A549 (cell line): ENCODE measurements at regions not wholly inside any gene's neighbourhood (a gene's known extent, or its start where the extent isn't known, plus 50 kb on each side); places are given as distances from the start of the nearest gene placed in this dataset.

Experiments used
- BHLHE40 ChIP-seq: IDR thresholded peaks from 2 replicates; pipeline ENCODE4 v1.6.1; 2012; ENCODE audit warnings: low read depth, low read length, inconsistent platforms
- CEBPB ChIP-seq, 2 experiments: fragments of >200 bp in 1 of 2; sonication (Bioruptor Twin) in 1 of 2; formaldehyde crosslinking in 1 of 2; IDR thresholded peaks; 2 replicates each; pipeline ENCODE4 v1.6.1; 2012 to 2016
- CHD2 ChIP-seq: fragments of 150-350 bp; IDR thresholded peaks from 2 replicates; pipeline ENCODE4 v1.6.1; 2014; ENCODE audit warnings: low read length; ENCODE audit not compliant: partially characterized antibody
- GATA3 ChIP-seq: IDR thresholded peaks from 2 replicates; pipeline ENCODE4 v1.6.1; 2012; ENCODE audit warnings: borderline replicate concordance
- HOXA7 ChIP-seq: fragments of 250-450 bp; sonication (Bioruptor Pico); IDR thresholded peaks from 2 replicates; pipeline ENCODE4 v1.5.0; 2020; ENCODE audit warnings: mild to moderate bottlenecking, moderate library complexity
- MAFK ChIP-seq: fragments of 450-650 bp; IDR thresholded peaks from 2 replicates; pipeline ENCODE4 v1.6.1; 2014; ENCODE audit not compliant: partially characterized antibody
- MYC ChIP-seq: IDR thresholded peaks from 2 replicates; pipeline ENCODE4 v1.6.1; 2012; ENCODE audit warnings: mild to moderate bottlenecking, inconsistent platforms, low read length, improper control_type of control experiment, borderline replicate concordance
- POLR2A ChIP-seq: IDR thresholded peaks from 2 replicates; pipeline ENCODE4 v1.6.1; 2012; ENCODE audit warnings: mild to moderate bottlenecking, low read length
- TF ChIP-seq, protein P1 (sequence below): fragments of >200 bp; sonication (Bioruptor Twin); formaldehyde crosslinking; IDR thresholded peaks from 3 replicates; pipeline ENCODE4 v1.5.1; 2016
- TF ChIP-seq, protein P2 (sequence below): fragments of 200-600 bp; sonication (generic); IDR thresholded peaks from 2 replicates; pipeline ENCODE4 v1.6.1; 2016; ENCODE audit warnings: antibody characterized with exemption, mild to moderate bottlenecking, moderate library complexity
- TF ChIP-seq, protein P3 (sequence below): fragments of 150-350 bp; IDR thresholded peaks from 2 replicates; pipeline ENCODE4 v1.6.1; 2014; ENCODE audit warnings: low read depth, mild to moderate bottlenecking, low read length

DNA sequence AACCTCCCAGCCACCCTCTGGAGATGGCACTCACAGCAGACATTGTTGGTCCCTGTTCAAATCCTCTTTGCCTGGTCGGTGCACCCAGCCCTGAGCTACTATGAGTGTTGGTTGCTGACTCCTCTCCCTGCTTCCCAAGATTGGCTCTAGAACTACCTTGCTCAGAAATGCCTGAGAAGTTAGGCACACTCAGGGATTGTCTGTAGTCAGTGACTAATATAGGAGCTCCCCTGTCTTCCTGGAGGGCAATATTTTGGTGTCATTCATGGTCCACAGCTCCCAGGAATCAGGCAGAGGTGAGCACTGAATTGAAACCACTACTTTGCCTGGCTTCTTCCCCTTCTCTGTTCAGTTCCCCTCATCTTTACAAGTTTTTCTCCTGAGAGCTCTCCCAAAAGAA lies 325.9 kb downstream of the MIAT start:
- TF ChIP-seq HOXA7 (CRISPR knock-in tag) (no peak), MAFK (no peak), CHD2 (no peak), POLR2A (no peak), BHLHE40 (no peak), CEBPB (IDR thresholded peaks at IDR 0.05) (no peak), GATA3 (no peak), MYC (no peak)
- TF ChIP-seq, protein P1, sequence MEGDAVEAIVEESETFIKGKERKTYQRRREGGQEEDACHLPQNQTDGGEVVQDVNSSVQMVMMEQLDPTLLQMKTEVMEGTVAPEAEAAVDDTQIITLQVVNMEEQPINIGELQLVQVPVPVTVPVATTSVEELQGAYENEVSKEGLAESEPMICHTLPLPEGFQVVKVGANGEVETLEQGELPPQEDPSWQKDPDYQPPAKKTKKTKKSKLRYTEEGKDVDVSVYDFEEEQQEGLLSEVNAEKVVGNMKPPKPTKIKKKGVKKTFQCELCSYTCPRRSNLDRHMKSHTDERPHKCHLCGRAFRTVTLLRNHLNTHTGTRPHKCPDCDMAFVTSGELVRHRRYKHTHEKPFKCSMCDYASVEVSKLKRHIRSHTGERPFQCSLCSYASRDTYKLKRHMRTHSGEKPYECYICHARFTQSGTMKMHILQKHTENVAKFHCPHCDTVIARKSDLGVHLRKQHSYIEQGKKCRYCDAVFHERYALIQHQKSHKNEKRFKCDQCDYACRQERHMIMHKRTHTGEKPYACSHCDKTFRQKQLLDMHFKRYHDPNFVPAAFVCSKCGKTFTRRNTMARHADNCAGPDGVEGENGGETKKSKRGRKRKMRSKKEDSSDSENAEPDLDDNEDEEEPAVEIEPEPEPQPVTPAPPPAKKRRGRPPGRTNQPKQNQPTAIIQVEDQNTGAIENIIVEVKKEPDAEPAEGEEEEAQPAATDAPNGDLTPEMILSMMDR = no peak
- TF ChIP-seq, protein P2, sequence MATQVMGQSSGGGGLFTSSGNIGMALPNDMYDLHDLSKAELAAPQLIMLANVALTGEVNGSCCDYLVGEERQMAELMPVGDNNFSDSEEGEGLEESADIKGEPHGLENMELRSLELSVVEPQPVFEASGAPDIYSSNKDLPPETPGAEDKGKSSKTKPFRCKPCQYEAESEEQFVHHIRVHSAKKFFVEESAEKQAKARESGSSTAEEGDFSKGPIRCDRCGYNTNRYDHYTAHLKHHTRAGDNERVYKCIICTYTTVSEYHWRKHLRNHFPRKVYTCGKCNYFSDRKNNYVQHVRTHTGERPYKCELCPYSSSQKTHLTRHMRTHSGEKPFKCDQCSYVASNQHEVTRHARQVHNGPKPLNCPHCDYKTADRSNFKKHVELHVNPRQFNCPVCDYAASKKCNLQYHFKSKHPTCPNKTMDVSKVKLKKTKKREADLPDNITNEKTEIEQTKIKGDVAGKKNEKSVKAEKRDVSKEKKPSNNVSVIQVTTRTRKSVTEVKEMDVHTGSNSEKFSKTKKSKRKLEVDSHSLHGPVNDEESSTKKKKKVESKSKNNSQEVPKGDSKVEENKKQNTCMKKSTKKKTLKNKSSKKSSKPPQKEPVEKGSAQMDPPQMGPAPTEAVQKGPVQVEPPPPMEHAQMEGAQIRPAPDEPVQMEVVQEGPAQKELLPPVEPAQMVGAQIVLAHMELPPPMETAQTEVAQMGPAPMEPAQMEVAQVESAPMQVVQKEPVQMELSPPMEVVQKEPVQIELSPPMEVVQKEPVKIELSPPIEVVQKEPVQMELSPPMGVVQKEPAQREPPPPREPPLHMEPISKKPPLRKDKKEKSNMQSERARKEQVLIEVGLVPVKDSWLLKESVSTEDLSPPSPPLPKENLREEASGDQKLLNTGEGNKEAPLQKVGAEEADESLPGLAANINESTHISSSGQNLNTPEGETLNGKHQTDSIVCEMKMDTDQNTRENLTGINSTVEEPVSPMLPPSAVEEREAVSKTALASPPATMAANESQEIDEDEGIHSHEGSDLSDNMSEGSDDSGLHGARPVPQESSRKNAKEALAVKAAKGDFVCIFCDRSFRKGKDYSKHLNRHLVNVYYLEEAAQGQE = no peak
- TF ChIP-seq, protein P3, sequence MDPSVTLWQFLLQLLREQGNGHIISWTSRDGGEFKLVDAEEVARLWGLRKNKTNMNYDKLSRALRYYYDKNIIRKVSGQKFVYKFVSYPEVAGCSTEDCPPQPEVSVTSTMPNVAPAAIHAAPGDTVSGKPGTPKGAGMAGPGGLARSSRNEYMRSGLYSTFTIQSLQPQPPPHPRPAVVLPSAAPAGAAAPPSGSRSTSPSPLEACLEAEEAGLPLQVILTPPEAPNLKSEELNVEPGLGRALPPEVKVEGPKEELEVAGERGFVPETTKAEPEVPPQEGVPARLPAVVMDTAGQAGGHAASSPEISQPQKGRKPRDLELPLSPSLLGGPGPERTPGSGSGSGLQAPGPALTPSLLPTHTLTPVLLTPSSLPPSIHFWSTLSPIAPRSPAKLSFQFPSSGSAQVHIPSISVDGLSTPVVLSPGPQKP = no peak
